Tibial nerve (tissue), 3 donors: ENCODE measurements at regions not wholly inside any gene's neighbourhood (a gene's known extent, or its start where the extent isn't known, plus 50 kb on each side); places are given as distances from the start of the nearest gene placed in this dataset.

Experiments used
- CTCF ChIP-seq, 5 experiments: fragments of 200-600 bp in 3 of 5; fragments of 450-650 bp in 2 of 5; sonication (generic) in 3 of 5; IDR thresholded peaks; one replicate each; pipeline ENCODE4 v1.5.1; 2016 to 2019; ENCODE audit warnings: antibody characterized with exemption in 5 of 5, mild to moderate bottlenecking in 3 of 5, moderate library complexity in 2 of 5
- POLR2A ChIP-seq, 2 donors: fragments of 450-650 bp; IDR thresholded peaks; one replicate each; pipeline ENCODE4 v1.6.1; 2017; ENCODE audit warnings: antibody characterized with exemption in 2 of 2, mild to moderate bottlenecking in 2 of 2, moderate library complexity in 2 of 2

GRCh38 chr9:107713470-107713869 is 223.9 kb upstream of the KLF4 start:
- no peak for TF ChIP-seq CTCF (IDR thresholded peaks at IDR 0.05)
- no peak for TF ChIP-seq POLR2A (IDR thresholded peaks at IDR 0.05)
